Gastroesophageal sphincter (tissue), 4 donors: ENCODE measurements at regions not wholly inside any gene's neighbourhood (a gene's known extent, or its start where the extent isn't known, plus 50 kb on each side); places are given as distances from the start of the nearest gene placed in this dataset.

Experiments
- ATAC-seq: fragments of 150-250 bp; one replicate; pipeline ENCODE4 v1.9.1; 2016; ENCODE audit warnings: mild to moderate bottlenecking, moderate library complexity
- H3K27ac ChIP-seq, 4 donors: fragments of 200-600 bp; sonication (generic) in 3 of 4; 1 replicate in 3 of 4; 2 replicates in 1 of 4; pipeline ENCODE4 v1.5.1; 2016 to 2019
- H3K27me3 ChIP-seq: fragments of 200-600 bp; sonication (generic); one replicate; pipeline ENCODE4 v1.5.1; 2019
- H3K36me3 ChIP-seq, 2 donors: fragments of 200-600 bp; sonication (generic); one replicate each; pipeline ENCODE4 v1.5.1; 2019; ENCODE audit warnings: control low read depth in 1 of 2
- H3K4me1 ChIP-seq, 3 donors: fragments of 200-600 bp; sonication (generic); 1 replicate in 2 of 3; 2 replicates in 1 of 3; pipeline ENCODE4 v1.5.1; 2016 to 2019; ENCODE audit warnings: control low read depth in 2 of 3
- H3K4me3 ChIP-seq, 2 donors: fragments of 200-600 bp; sonication (generic); one replicate each; pipeline ENCODE4 v1.5.1; 2019; ENCODE audit warnings: mild to moderate bottlenecking in 1 of 2, moderate library complexity in 1 of 2
- H3K9me3 ChIP-seq, 3 donors: fragments of 200-600 bp; sonication (generic); one replicate each; pipeline ENCODE4 v1.5.1; 2017 to 2019; ENCODE audit warnings: control low read depth in 2 of 3
- CTCF ChIP-seq, 4 experiments: fragments of 200-600 bp in 2 of 4; fragments of 450-650 bp in 2 of 4; sonication (generic) in 1 of 4; IDR thresholded peaks; one replicate each; pipeline ENCODE4 v1.5.1; 2017 to 2019; ENCODE audit warnings: antibody characterized with exemption in 4 of 4, mild to moderate bottlenecking in 2 of 4, moderate library complexity in 2 of 4
- EP300 ChIP-seq: sonication (generic); formaldehyde crosslinking; IDR thresholded peaks from one replicate; pipeline ENCODE4 v1.6.1; 2017; ENCODE audit warnings: antibody characterized with exemption, mild to moderate bottlenecking
- POLR2A ChIP-seq, 2 donors: fragments of 450-650 bp; IDR thresholded peaks; one replicate each; pipeline ENCODE4 v1.6.1; 2017; ENCODE audit warnings: antibody characterized with exemption in 2 of 2, mild to moderate bottlenecking in 2 of 2, moderate library complexity in 1 of 2
- POLR2AphosphoS5 ChIP-seq: sonication (generic); formaldehyde crosslinking; IDR thresholded peaks from one replicate; pipeline ENCODE4 v1.6.1; 2017; ENCODE audit warnings: antibody characterized with exemption
- WGBS, 2 donors: methylation state at CpG; one replicate each; pipeline ENCODE4 v1.1.5; 2018; ENCODE audit warnings: low coverage in 1 of 2; 5-methylcytosine and 5-hydroxymethylcytosine counted together

GRCh38 chr3:40951636-40952035 is 247.7 kb upstream of the CTNNB1 start:
- H3K27me3 ChIP-seq: no peaks in the 10 kb centered on the region
- H3K4me3 ChIP-seq: no peak overlapping the region
- H3K27ac ChIP-seq: no peak overlapping the region
- H3K9me3 ChIP-seq: peaks cover 0 to 8% (median 0%) of the 10 kb centered on the region in 3 donors
- no peaks in the 10 kb centered on the region for H3K36me3 ChIP-seq
- no peak for TF ChIP-seq POLR2AphosphoS5
- no peak for TF ChIP-seq CTCF (IDR thresholded peaks at IDR 0.05)
- TF ChIP-seq EP300: no peak
- no peak for TF ChIP-seq POLR2A (IDR thresholded peaks at IDR 0.05)
- no peak for ATAC-seq
- H3K4me1 ChIP-seq: no peaks in the 10 kb centered on the region

GRCh38 chr3:40961104-40961857 is 238.0 kb upstream of the CTNNB1 start:
- WGBS, 2 donors: 73 to 85% methylated on average over 5 of the region's 5 CpGs
- Histone ChIP-seq H3K9me3 (peaks cover 0 to 3% (median 0%) of the 10 kb centered on the region in 3 donors), H3K27me3 (no peaks in the 10 kb centered on the region), H3K4me3 (no peak overlapping the region), H3K36me3 (no peaks in the 10 kb centered on the region), H3K27ac (no peak overlapping the region), H3K4me1 (no peaks in the 10 kb centered on the region)
- TF ChIP-seq CTCF (IDR thresholded peaks at IDR 0.05): no peak
- TF ChIP-seq POLR2A (IDR thresholded peaks at IDR 0.05): no peak
- no peak for TF ChIP-seq POLR2AphosphoS5
- ATAC-seq: no peak

GRCh38 chr3:40962721-40963120 is 236.6 kb upstream of the CTNNB1 start:
- no peak for TF ChIP-seq POLR2AphosphoS5
- TF ChIP-seq POLR2A (IDR thresholded peaks at IDR 0.05): no peak
- TF ChIP-seq CTCF (IDR thresholded peaks at IDR 0.05): no peak
- no peak for TF ChIP-seq EP300
- no peak for ATAC-seq
- 53 to 81% methylated on average over 2 of the region's 2 CpGs for WGBS, 2 donors

GRCh38 chr3:40968666-40969065 is 230.6 kb upstream of the CTNNB1 start:
- Histone ChIP-seq H3K27me3 (no peaks in the 10 kb centered on the region), H3K4me1 (peaks cover 12 to 35% (median 28%) of the 10 kb centered on the region in 3 donors), H3K4me3 (no peak overlapping the region), H3K36me3 (no peaks in the 10 kb centered on the region), H3K27ac (no peak overlapping the region), H3K9me3 (no peaks in the 10 kb centered on the region)
- 67 to 78% methylated on average over 1 of the region's 1 CpG for WGBS, 2 donors
- TF ChIP-seq CTCF (IDR thresholded peaks at IDR 0.05): no peak
- no peak for TF ChIP-seq POLR2AphosphoS5
- no peak for TF ChIP-seq POLR2A (IDR thresholded peaks at IDR 0.05)
- no peak for TF ChIP-seq EP300
- ATAC-seq: no peak

More at GRCh38 chr3:40962721-40963120, 236.6 kb upstream of the CTNNB1 start:
- no peak overlapping the region for H3K27ac ChIP-seq
- no peaks in the 10 kb centered on the region for H3K4me1 ChIP-seq
- H3K36me3 ChIP-seq: no peaks in the 10 kb centered on the region
- H3K4me3 ChIP-seq: no peak overlapping the region
- peaks cover 0 to 3% (median 0%) of the 10 kb centered on the region in 3 donors for H3K9me3 ChIP-seq
- no peaks in the 10 kb centered on the region for H3K27me3 ChIP-seq

GRCh38 chr3:40969341-40969740 is 230.0 kb upstream of the CTNNB1 start:
- Histone ChIP-seq H3K27me3 (no peaks in the 10 kb centered on the region), H3K4me1 (peaks cover 12 to 41% (median 32%) of the 10 kb centered on the region in 3 donors), H3K9me3 (no peaks in the 10 kb centered on the region), H3K4me3 (no peak overlapping the region), H3K27ac (no peak overlapping the region), H3K36me3 (no peaks in the 10 kb centered on the region)
- WGBS, 2 donors: 100% methylated on average over 1 to 2 of the region's 3 CpGs
- TF ChIP-seq POLR2AphosphoS5 (no peak), POLR2A (IDR thresholded peaks at IDR 0.05) (no peak), CTCF (IDR thresholded peaks at IDR 0.05) (no peak), EP300 (no peak)
- ATAC-seq: no peak
